Ishikawa (cell line): ENCODE measurements at regions not wholly inside any gene's neighbourhood (a gene's known extent, or its start where the extent isn't known, plus 50 kb on each side); places are given as distances from the start of the nearest gene placed in this dataset.

Source experiments
- CEBPB ChIP-seq: IDR thresholded peaks from 2 replicates; pipeline ENCODE4 v1.6.1; 2012
- CREB1 ChIP-seq: IDR thresholded peaks from 2 replicates; pipeline ENCODE4 v1.6.1; 2012; ENCODE audit warnings: low read depth
- EGR1 ChIP-seq: IDR thresholded peaks from 2 replicates; pipeline ENCODE4 v1.6.1; 2012
- EP300 ChIP-seq: IDR thresholded peaks from 2 replicates; pipeline ENCODE4 v1.6.1; 2012; ENCODE audit warnings: borderline replicate concordance
- FOXM1 ChIP-seq: IDR thresholded peaks from 2 replicates; pipeline ENCODE4 v1.6.1; 2012; ENCODE audit warnings: low read depth, borderline replicate concordance
- NFIC ChIP-seq: IDR thresholded peaks from 2 replicates; pipeline ENCODE4 v1.6.1; 2012
- RAD21 ChIP-seq: IDR thresholded peaks from 2 replicates; pipeline ENCODE4 v1.6.1; 2012; ENCODE audit warnings: low read depth
- TAF1 ChIP-seq: IDR thresholded peaks from 2 replicates; pipeline ENCODE4 v1.6.1; 2012; ENCODE audit warnings: low read depth, mild to moderate bottlenecking
- TCF12 ChIP-seq: IDR thresholded peaks from 2 replicates; pipeline ENCODE4 v1.6.1; 2012; ENCODE audit warnings: low read depth
- TEAD4 ChIP-seq: IDR thresholded peaks from 2 replicates; pipeline ENCODE4 v1.6.1; 2012
- USF1 ChIP-seq: IDR thresholded peaks from 2 replicates; pipeline ENCODE4 v1.6.1; 2012
- YY1 ChIP-seq: IDR thresholded peaks from 2 replicates; pipeline ENCODE4 v1.6.1; 2012; ENCODE audit warnings: low read depth
- ZBTB7A ChIP-seq: IDR thresholded peaks from 2 replicates; pipeline ENCODE4 v1.6.1; 2012; ENCODE audit warnings: low read depth
- TF ChIP-seq, protein P1 (sequence below): IDR thresholded peaks from 2 replicates; pipeline ENCODE4 v1.6.1; 2012; ENCODE audit warnings: low read depth, mild to moderate bottlenecking
- TF ChIP-seq, protein P2 (sequence below): IDR thresholded peaks from 2 replicates; pipeline ENCODE4 v1.6.1; 2012

DNA sequence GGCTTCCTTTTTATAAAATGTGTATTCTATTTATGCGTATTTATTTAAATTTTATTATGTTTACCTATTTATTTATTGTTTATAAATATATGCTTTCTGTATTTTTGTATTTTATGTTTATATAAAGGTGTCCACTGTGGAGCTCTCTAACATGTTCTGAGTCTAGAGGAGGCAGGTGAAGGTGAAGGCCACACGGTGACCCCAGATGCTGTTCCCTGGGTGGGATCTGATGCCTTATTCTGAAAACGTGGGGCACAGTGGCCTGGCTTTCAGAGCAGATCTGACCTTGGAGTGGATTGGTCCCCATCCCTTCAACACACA is 104.7 kb upstream of the SLC7A14 start:
- TF ChIP-seq ZBTB7A = no peak
- TF ChIP-seq CREB1 = no peak
- no peak for TF ChIP-seq USF1
- no peak for TF ChIP-seq RAD21
- no peak for TF ChIP-seq TCF12
- no peak for TF ChIP-seq FOXM1
- no peak for TF ChIP-seq EGR1
- TF ChIP-seq TAF1 = no peak
- no peak for TF ChIP-seq NFIC
- TF ChIP-seq TEAD4 = no peak
- TF ChIP-seq CEBPB = no peak
- TF ChIP-seq, protein P1, sequence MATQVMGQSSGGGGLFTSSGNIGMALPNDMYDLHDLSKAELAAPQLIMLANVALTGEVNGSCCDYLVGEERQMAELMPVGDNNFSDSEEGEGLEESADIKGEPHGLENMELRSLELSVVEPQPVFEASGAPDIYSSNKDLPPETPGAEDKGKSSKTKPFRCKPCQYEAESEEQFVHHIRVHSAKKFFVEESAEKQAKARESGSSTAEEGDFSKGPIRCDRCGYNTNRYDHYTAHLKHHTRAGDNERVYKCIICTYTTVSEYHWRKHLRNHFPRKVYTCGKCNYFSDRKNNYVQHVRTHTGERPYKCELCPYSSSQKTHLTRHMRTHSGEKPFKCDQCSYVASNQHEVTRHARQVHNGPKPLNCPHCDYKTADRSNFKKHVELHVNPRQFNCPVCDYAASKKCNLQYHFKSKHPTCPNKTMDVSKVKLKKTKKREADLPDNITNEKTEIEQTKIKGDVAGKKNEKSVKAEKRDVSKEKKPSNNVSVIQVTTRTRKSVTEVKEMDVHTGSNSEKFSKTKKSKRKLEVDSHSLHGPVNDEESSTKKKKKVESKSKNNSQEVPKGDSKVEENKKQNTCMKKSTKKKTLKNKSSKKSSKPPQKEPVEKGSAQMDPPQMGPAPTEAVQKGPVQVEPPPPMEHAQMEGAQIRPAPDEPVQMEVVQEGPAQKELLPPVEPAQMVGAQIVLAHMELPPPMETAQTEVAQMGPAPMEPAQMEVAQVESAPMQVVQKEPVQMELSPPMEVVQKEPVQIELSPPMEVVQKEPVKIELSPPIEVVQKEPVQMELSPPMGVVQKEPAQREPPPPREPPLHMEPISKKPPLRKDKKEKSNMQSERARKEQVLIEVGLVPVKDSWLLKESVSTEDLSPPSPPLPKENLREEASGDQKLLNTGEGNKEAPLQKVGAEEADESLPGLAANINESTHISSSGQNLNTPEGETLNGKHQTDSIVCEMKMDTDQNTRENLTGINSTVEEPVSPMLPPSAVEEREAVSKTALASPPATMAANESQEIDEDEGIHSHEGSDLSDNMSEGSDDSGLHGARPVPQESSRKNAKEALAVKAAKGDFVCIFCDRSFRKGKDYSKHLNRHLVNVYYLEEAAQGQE = no peak

- TF ChIP-seq RAD21 = peak; percentile 73
- TF ChIP-seq USF1 = no peak
These were observed 104.2 kb upstream of the SLC7A14 start for GRCh38 chr3:170689893-170690660.

GRCh38 chr3:170689296-170689829 is 103.5 kb upstream of the SLC7A14 start:
- TF ChIP-seq EP300 (peak; percentile 41; the same call in 1 of the 2 replicates), NFIC (no peak; the same call in 1 of the 2 replicates), CREB1 (no peak), ZBTB7A (no peak), TEAD4 (peak; percentile 91)

GRCh38 chr3:170680593-170680992 is 94.7 kb upstream of the SLC7A14 start:
- TF ChIP-seq CEBPB (no peak), FOXM1 (no peak), CREB1 (no peak), NFIC (no peak), TEAD4 (no peak), ZBTB7A (no peak), TCF12 (no peak), EP300 (no peak), RAD21 (no peak), USF1 (no peak), YY1 (no peak), EGR1 (no peak), TAF1 (no peak)
- TF ChIP-seq, protein P1 = no peak
- TF ChIP-seq, protein P2, sequence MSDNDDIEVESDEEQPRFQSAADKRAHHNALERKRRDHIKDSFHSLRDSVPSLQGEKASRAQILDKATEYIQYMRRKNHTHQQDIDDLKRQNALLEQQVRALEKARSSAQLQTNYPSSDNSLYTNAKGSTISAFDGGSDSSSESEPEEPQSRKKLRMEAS = no peak

GRCh38 chr3:170679190-170679589 is 93.3 kb upstream of the SLC7A14 start:
- no peak for TF ChIP-seq CREB1
- TF ChIP-seq EP300 = no peak
- TF ChIP-seq TCF12 = no peak
- TF ChIP-seq NFIC = no peak
- TF ChIP-seq FOXM1 = no peak
- no peak for TF ChIP-seq ZBTB7A

DNA sequence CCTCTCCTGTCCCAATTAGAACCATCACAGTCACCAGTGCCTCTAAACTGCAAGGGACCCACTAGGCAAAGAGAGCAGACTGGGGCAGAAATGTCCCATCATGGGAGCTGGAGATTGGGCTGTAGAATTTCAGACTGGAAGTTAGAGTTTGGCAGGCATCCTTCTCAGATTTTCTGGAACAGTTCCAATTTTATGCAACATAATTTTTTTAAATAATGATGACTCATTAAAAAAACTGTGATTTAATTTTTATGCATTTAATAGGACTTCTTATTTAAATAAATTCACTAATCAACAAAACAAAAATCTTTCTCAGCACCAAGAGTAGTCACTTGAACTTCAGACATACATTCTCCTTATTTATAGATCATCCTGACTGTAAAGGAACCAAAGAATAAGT is 84.6 kb upstream of the SLC7A14 start:
- TF ChIP-seq RAD21 (no peak), YY1 (no peak), NFIC (no peak), EP300 (no peak), USF1 (no peak), FOXM1 (no peak), ZBTB7A (no peak), TAF1 (no peak), CEBPB (no peak), TCF12 (no peak), EGR1 (no peak), TEAD4 (no peak), CREB1 (no peak)
- TF ChIP-seq, protein P2 = no peak
- TF ChIP-seq, protein P1 = no peak
